Calu3 (cell line): ENCODE measurements at regions not wholly inside any gene's neighbourhood (a gene's known extent, or its start where the extent isn't known, plus 50 kb on each side); places are given as distances from the start of the nearest gene placed in this dataset.

Experiments
- BruUV-seq: library from RNA; stranded (reverse); fragments of 400-500 nt; replicated peaks from 2 replicates; lab custom pipeline; 2021; lab: Mats Ljungman, UMichigan
- CTCF ChIA-PET: fragments of 300-600 bp; sonication (Branson Sonifier 250); formaldehyde crosslinking; loops from one replicate; lab custom pipeline; 2022; ENCODE audit warnings: antibody characterized with exemption; lab: Charles Lee
- DNase-seq: peaks from one replicate; pipeline ENCODE4 v3.0.0; 2022
- H3K27ac Mint-ChIP-seq: one replicate; pipeline ENCODE4 v1.8.0; 2022; ENCODE audit warnings: mixed read lengths; ENCODE audit not compliant: unreplicated experiment
- H3K27me3 Mint-ChIP-seq: one replicate; pipeline ENCODE4 v1.8.0; 2022; ENCODE audit warnings: mixed read lengths; ENCODE audit not compliant: unreplicated experiment
- H3K36me3 Mint-ChIP-seq: one replicate; pipeline ENCODE4 v1.8.0; 2022; ENCODE audit warnings: mild to moderate bottlenecking, moderate library complexity, mixed read lengths; ENCODE audit not compliant: insufficient read depth, unreplicated experiment
- H3K4me1 Mint-ChIP-seq: one replicate; pipeline ENCODE4 v1.8.0; 2022; ENCODE audit warnings: mild to moderate bottlenecking, low read depth, mixed read lengths; ENCODE audit not compliant: unreplicated experiment
- H3K4me3 Mint-ChIP-seq: one replicate; pipeline ENCODE4 v1.8.0; 2022; ENCODE audit warnings: mild to moderate bottlenecking, low read depth, moderate library complexity, mixed read lengths; ENCODE audit not compliant: unreplicated experiment
- H3K9me3 Mint-ChIP-seq: one replicate; pipeline ENCODE4 v1.8.0; 2022; ENCODE audit warnings: low read depth, mixed read lengths; ENCODE audit not compliant: unreplicated experiment
- CTCF ChIP-seq: fragments of 200-600 bp; IDR thresholded peaks from one replicate; pipeline ENCODE4 v1.8.0; 2022; ENCODE audit warnings: antibody characterized with exemption; ENCODE audit not compliant: unreplicated experiment
- intact Hi-C: fragments of 100-400 bp; cut with micrococcal nuclease; formaldehyde crosslinking; loops from one replicate; pipeline ENCODE4 v1.10.0; 2022; ENCODE audit not compliant: unreplicated experiment

GRCh38 chr4:149265645-149266044, 550.0 kb downstream of the IQCM start:
- DNase-seq = no peak
- Mint-ChIP-seq H3K4me3 (no peak overlapping the region), H3K27ac (no peak overlapping the region), H3K9me3 (no peaks in the 10 kb centered on the region), H3K27me3 (no peaks in the 10 kb centered on the region), H3K4me1 (no peaks in the 10 kb centered on the region), H3K36me3 (no peaks in the 10 kb centered on the region)
- no TSS peak for BruUV-seq
- intact Hi-C loops = loop anchor here (10.0 kb wide), 2 partner anchors 629 to 821 kb away; partner anchors contain the start of gene NR3C2
- CTCF ChIA-PET = no interaction called here
- no peak for TF ChIP-seq CTCF

GRCh38 chr4:149264093-149264733, 551.4 kb downstream of the IQCM start:
- H3K4me3 Mint-ChIP-seq = no peak overlapping the region
- H3K36me3 Mint-ChIP-seq = no peaks in the 10 kb centered on the region
- H3K27me3 Mint-ChIP-seq = no peaks in the 10 kb centered on the region
- no peak overlapping the region for H3K27ac Mint-ChIP-seq
- CTCF ChIA-PET = no interaction called here
- no peaks in the 10 kb centered on the region for H3K4me1 Mint-ChIP-seq
- no peaks in the 10 kb centered on the region for H3K9me3 Mint-ChIP-seq
- no peak for TF ChIP-seq CTCF
- DNase-seq = peak; percentile 30
- no TSS peak for BruUV-seq
- intact Hi-C loops = loop anchor here (5.0 to 10.0 kb wide), 4 partner anchors 412 to 1337 kb away; partner anchors contain the start of gene NR3C2

- Mint-ChIP-seq H3K27me3 (no peaks in the 10 kb centered on the region), H3K27ac (no peak overlapping the region), H3K4me3 (no peak overlapping the region), H3K36me3 (no peaks in the 10 kb centered on the region), H3K9me3 (peaks cover 3% of the 10 kb centered on the region), H3K4me1 (no peaks in the 10 kb centered on the region)
- no TSS peak for BruUV-seq
- CTCF ChIA-PET = no interaction called here
- no peak for TF ChIP-seq CTCF
- no peak for DNase-seq
- intact Hi-C loops = no loop called here
These were observed 567.4 kb downstream of the IQCM start for GRCh38 chr4:149248191-149248764.

GRCh38 chr4:149247164-149247563, 568.5 kb downstream of the IQCM start:
- TF ChIP-seq CTCF = no peak
- Mint-ChIP-seq H3K27ac (no peak overlapping the region), H3K9me3 (peaks cover 3% of the 10 kb centered on the region), H3K4me3 (no peak overlapping the region), H3K36me3 (no peaks in the 10 kb centered on the region), H3K27me3 (no peaks in the 10 kb centered on the region), H3K4me1 (no peaks in the 10 kb centered on the region)
- CTCF ChIA-PET = no interaction called here
- no peak for DNase-seq
- no TSS peak for BruUV-seq
- intact Hi-C loops = no loop called here
